Heart left ventricle (tissue), 13 donors: ENCODE measurements at regions not wholly inside any gene's neighbourhood (a gene's known extent, or its start where the extent isn't known, plus 50 kb on each side); places are given as distances from the start of the nearest gene placed in this dataset.

ENCODE experiments used
- CTCF ChIP-seq, 12 donors: fragments of 200-600 bp; sonication (generic) in 4 of 12; IDR thresholded peaks; one replicate each; pipeline versions ENCODE4 v1.5.0 to v1.8.0; 2018 to 2022; ENCODE audit warnings: antibody characterized with exemption in 12 of 12, mild to moderate bottlenecking in 5 of 12
- POLR2A ChIP-seq, 2 donors: fragments of 450-650 bp; IDR thresholded peaks; one replicate each; pipeline ENCODE4 v1.6.1; 2017; ENCODE audit warnings: antibody characterized with exemption in 2 of 2, mild to moderate bottlenecking in 2 of 2, moderate library complexity in 2 of 2
- donor health status: ischemic (EF 13 %, LVEDD 7.1; RV severe dilation, severe dysfunction).
- donor health status: DM: no; HTN: yes; CAD: no.
- donor health status: DM: no; HTN: no; CAD: no.
- donor health status: ischemic (EF 25% LVEDD 6.9; RV normal size, moderate dysfunction).
- donor health status: ischemic (EF 25% LVEDD 5.7; RV mildly dilated, moderate dysfunction).
- donor health status: ischemic (EF 35%, LVEDD 5.7; RV mildly dilated, moderate dysfunction).
- donor health status: nonischemic (EF 11% LVEDD 7.7; RV severe dilation, severe dysfunction).
- donor health status: DM: yes; HTN: yes; CAD: no.
- donor health status: PGD.
- donor health status: ischemic (EF 29% LVEDD 5.4; RV normal size, mild dysfunction).
- donor health status: nonischemic (EF 23%, LVEDD 6.1; RV moderate dilation, normal function).

- TF ChIP-seq CTCF (IDR thresholded peaks at IDR 0.05) (no peak), POLR2A (IDR thresholded peaks at IDR 0.05) (no peak)
These were observed 678.7 kb downstream of the MAT2B start for GRCh38 chr5:164184158-164184557.
